Pancreas (tissue), 10 donors: ENCODE measurements at regions not wholly inside any gene's neighbourhood (a gene's known extent, or its start where the extent isn't known, plus 50 kb on each side); places are given as distances from the start of the nearest gene placed in this dataset.

ENCODE experiments used
- ATAC-seq, 4 donors: fragments of 200-7000 bp; cut with Tn5 transposase; one replicate each; pipeline versions ENCODE4 v1.8.0 to v1.9.1; 2020; ENCODE audit warnings: mild to moderate bottlenecking in 4 of 4, moderate library complexity in 4 of 4
- DNase-seq, 6 donors: peaks; one replicate each; pipeline ENCODE4 v3.0.0-alpha.2; 2020
- FAIRE-seq: peaks from 2 replicates; lab custom pipeline; 2012; peaks lifted over from hg19 to GRCh38; lab: Jason Lieb, UNC
- H3K27ac ChIP-seq, 4 donors: fragments of 200-600 bp; sonication (generic); 1 replicate in 3 of 4; 2 replicates in 1 of 4; pipeline versions ENCODE4 v1.5.0 to v1.8.0; 2020
- H3K27me3 ChIP-seq, 4 donors: fragments of 200-600 bp; one replicate each; pipeline ENCODE4 v1.8.0; 2021
- H3K36me3 ChIP-seq, 3 donors: fragments of 200-600 bp; sonication (generic) in 1 of 3; one replicate each; pipeline versions ENCODE4 v1.5.0 to v1.8.0; 2020 to 2021
- H3K4me1 ChIP-seq, 3 donors: fragments of 200-600 bp; one replicate each; pipeline ENCODE4 v1.8.0; 2021
- H3K4me3 ChIP-seq, 4 donors: fragments of 200-600 bp; sonication (generic) in 2 of 4; one replicate each; pipeline versions ENCODE4 v1.5.0 to v1.8.0; 2020 to 2021
- H3K9me3 ChIP-seq, 4 donors: fragments of 200-600 bp; one replicate each; pipeline ENCODE4 v1.8.0; 2021
- CTCF ChIP-seq, 4 donors: fragments of 200-600 bp; sonication (generic) in 3 of 4; IDR thresholded peaks; one replicate each; pipeline versions ENCODE4 v1.5.0 to v1.8.0; 2021; ENCODE audit warnings: antibody characterized with exemption in 4 of 4
- WGBS, 2 donors: extraction: QIAGEN DNeasy Blood & Tissue Kit; methylation state at CpG; one replicate each; pipeline ENCODE4 v1.1.7; 2013; 5-methylcytosine and 5-hydroxymethylcytosine counted together
- intact Hi-C, 3 donors: fragments of 100-400 bp; cut with DNase I; formaldehyde crosslinking; loops; one replicate each; pipeline versions ENCODE4 v1.11.1 to v1.14.2; 2022
- donor health status: healthy with polysubstance abuse.
- donor health status: DM: no; HTN: no; CAD: no; lungs with moderate emphysema.
- donor health status: DM: no; HTN: no; CAD: no.
- donor health status: control.
- donor health status: control.
- donor health status: Bipolar disorder and iron deficiency.
- donor health status: DM: yes; HTN: yes; CAD: no.
- donor health status: DM: no; HTN: no; CAD: no.
- donor health status: DM: no; HTN: no; CAD: no.
- donor health status: DM: yes; HTN: yes; CAD: no.

DNA sequence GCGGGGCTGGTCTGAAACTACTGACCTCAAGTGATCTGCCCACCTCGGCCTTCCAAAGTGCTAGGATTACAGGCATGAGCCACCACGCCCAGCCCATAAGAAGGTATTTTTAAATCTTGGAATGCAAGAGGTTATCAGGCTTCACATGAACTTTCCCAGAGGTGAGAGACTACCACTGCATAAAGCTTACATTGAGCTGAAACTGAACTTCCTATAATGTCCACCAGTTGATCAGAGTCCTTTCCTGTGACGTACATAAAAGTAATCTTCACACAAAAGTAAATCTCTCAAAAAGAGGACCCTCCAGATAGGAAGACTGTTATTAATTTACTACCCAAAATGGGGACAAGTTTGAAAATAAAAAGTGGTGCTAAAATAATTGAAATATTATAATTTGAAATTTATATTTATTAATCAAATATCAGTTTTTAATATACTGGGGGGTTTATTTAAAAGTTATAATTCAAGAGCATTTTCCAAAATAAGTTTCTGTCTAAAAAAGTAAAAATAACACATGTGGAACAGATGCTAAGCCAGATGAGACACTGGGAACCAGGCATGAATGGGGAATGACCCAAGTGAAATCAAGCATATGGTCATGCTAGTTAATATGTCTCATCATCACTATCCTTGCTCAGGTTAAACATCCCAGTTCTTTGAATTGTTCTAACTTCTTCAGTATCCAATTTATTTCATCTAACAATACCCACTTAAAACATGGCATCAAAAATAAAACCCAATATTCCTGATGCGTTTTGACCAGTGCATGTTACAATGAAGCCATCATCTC lies 269.9 kb upstream of the UBE2E2 start:
- intact Hi-C loops, result no loop called here

GRCh38 chr3:22933841-22934116 lies 269.3 kb upstream of the UBE2E2 start:
- no peak for DNase-seq
- FAIRE-seq, result no peak
- Histone ChIP-seq H3K27ac (no peak overlapping the region), H3K36me3 (no peaks in the 10 kb centered on the region), H3K4me3 (no peak overlapping the region), H3K4me1 (no peaks in the 10 kb centered on the region), H3K27me3 (no peaks in the 10 kb centered on the region), H3K9me3 (no peaks in the 10 kb centered on the region)
- no peak for TF ChIP-seq CTCF (IDR thresholded peaks at IDR 0.05)
- intact Hi-C loops, result no loop called here
- no peak for ATAC-seq

More for the DNA sequence above, 269.9 kb upstream of the UBE2E2 start:
- no peak for FAIRE-seq
- DNase-seq, result no peak
- Histone ChIP-seq H3K4me3 (no peak overlapping the region), H3K27ac (no peak overlapping the region), H3K9me3 (no peaks in the 10 kb centered on the region), H3K4me1 (no peaks in the 10 kb centered on the region), H3K36me3 (no peaks in the 10 kb centered on the region), H3K27me3 (no peaks in the 10 kb centered on the region)
- 76 to 87% methylated on average over 5 of the region's 5 CpGs for WGBS, 2 donors
- no peak for TF ChIP-seq CTCF (IDR thresholded peaks at IDR 0.05)
- ATAC-seq, result no peak

- Histone ChIP-seq H3K9me3 (no peaks in the 10 kb centered on the region), H3K36me3 (no peaks in the 10 kb centered on the region), H3K27me3 (no peaks in the 10 kb centered on the region), H3K27ac (no peak overlapping the region), H3K4me3 (no peak overlapping the region), H3K4me1 (no peaks in the 10 kb centered on the region)
- DNase-seq (no peak), ATAC-seq (no peak), FAIRE-seq (no peak)
- WGBS, 2 donors, result 95 to 96% methylated on average over 2 of the region's 2 CpGs
- intact Hi-C loops, result no loop called here
- TF ChIP-seq CTCF (IDR thresholded peaks at IDR 0.05), result no peak
Measured at GRCh38 chr3:22935040-22935439, 268.1 kb upstream of the UBE2E2 start.

GRCh38 chr3:22937536-22937935 lies 265.6 kb upstream of the UBE2E2 start:
- Histone ChIP-seq H3K27ac (no peak overlapping the region), H3K9me3 (no peaks in the 10 kb centered on the region), H3K4me3 (no peak overlapping the region), H3K36me3 (no peaks in the 10 kb centered on the region), H3K27me3 (no peaks in the 10 kb centered on the region), H3K4me1 (no peaks in the 10 kb centered on the region)
- intact Hi-C loops, result no loop called here
- FAIRE-seq, result no peak
- no peak for ATAC-seq
- DNase-seq, result no peak
- TF ChIP-seq CTCF (IDR thresholded peaks at IDR 0.05), result no peak

- Histone ChIP-seq H3K36me3 (no peaks in the 10 kb centered on the region), H3K4me3 (no peak overlapping the region), H3K9me3 (no peaks in the 10 kb centered on the region), H3K27ac (no peak overlapping the region), H3K4me1 (no peaks in the 10 kb centered on the region), H3K27me3 (no peaks in the 10 kb centered on the region)
- no peak for TF ChIP-seq CTCF (IDR thresholded peaks at IDR 0.05)
- 88 to 93% methylated on average over 5 of the region's 5 CpGs for WGBS, 2 donors
- ATAC-seq (no peak), DNase-seq (no peak), FAIRE-seq (no peak)
- intact Hi-C loops, result no loop called here
Measured at GRCh38 chr3:22938739-22939138, 264.4 kb upstream of the UBE2E2 start.
